IPS DF 19.7 (cell line): ENCODE measurements at regions not wholly inside any gene's neighbourhood (a gene's known extent, or its start where the extent isn't known, plus 50 kb on each side); places are given as distances from the start of the nearest gene placed in this dataset.

Experiments used
- DNase-seq: peaks from one replicate; pipeline ENCODE4 v3.0.0-alpha.2; 2013; ENCODE audit warnings: low read depth, low spot score

GRCh38 chr9:115169003-115169402 is 51.0 kb upstream of the TNC start:
- no peak for DNase-seq

DNA sequence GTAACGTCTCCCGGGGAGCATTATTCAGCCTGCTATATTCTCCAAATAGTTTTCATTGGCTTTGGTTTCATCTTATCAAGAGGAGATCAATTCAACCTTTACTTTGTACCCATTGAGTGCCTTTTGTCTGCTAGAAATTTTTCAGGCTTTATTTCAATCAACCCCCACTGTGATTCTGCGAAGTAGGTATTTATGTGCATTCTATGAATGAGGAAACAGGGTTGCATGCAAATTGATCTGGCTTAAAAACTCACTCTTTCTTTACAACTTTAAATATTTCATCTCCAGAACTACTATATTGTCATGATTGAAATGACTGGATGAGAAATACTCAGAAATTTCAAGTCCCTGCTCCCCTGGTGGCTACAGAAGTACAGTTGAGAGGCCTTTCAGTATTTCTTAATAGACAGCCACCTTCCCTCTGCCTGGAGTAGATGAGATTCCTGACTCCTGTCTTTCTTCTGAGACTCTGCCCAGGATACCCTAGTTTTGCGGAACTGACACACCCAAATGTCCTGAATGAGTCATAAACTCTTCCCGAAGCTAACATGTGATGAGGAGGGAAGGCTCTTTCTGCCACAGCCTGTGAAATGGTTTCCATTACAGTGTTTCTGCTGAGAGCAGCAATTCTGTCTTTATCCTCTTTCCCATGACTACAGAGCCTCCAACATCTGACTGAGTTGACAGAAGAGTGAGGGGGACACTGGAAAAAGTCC is 52.6 kb upstream of the TNC start:
- no peak for DNase-seq

DNA sequence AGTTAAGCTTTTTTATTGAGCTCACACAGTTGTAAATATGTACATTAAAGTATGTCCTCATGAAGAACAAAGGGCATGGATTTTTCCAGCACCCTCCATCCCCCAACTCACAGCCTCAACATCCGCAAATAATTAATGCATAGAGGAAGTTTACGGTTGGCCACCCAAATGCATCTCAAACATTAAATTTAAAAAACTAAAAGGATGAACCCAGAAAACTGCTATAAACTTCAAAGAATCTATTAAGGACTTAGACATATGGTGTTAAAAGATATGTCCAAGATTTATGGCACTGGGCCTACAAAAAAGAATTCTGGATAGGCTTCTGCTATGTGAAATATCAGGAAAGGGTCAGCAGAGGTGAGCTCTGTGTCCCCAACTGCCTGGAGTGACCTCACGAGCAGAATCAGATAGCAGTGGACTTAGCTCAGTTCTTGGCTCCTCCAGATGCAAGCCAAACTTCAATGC is 54.0 kb upstream of the TNC start:
- no peak for DNase-seq

- no peak for DNase-seq
Observed at GRCh38 chr9:115182264-115182663, 64.3 kb upstream of the TNC start.

GRCh38 chr9:115183436-115183835 is 65.5 kb upstream of the TNC start:
- no peak for DNase-seq

DNA sequence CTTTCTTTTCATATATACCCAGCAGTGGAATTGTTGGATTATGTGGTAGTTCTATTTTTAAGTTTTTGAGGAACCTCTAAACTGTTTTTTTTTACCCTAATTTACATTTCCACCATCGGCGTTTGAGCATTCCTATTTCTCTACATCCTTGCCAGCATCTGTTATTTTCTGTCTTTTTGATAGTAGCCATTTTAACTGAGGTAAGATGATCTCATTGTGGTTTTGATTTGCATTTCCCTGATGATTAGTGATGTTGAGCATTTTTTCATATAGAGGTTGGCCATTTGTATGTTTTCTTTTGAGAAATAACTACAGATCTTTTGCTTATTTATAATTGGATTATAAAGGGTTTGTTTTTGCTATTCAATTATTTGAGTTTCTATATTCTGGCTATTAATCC is 71.7 kb upstream of the TNC start:
- no peak for DNase-seq

GRCh38 chr9:115191667-115192066 is 73.7 kb upstream of the TNC start:
- DNase-seq = no peak

GRCh38 chr9:115192280-115192679 is 74.3 kb upstream of the TNC start:
- no peak for DNase-seq

GRCh38 chr9:115192835-115193525 is 75.0 kb upstream of the TNC start:
- DNase-seq = no peak

DNA sequence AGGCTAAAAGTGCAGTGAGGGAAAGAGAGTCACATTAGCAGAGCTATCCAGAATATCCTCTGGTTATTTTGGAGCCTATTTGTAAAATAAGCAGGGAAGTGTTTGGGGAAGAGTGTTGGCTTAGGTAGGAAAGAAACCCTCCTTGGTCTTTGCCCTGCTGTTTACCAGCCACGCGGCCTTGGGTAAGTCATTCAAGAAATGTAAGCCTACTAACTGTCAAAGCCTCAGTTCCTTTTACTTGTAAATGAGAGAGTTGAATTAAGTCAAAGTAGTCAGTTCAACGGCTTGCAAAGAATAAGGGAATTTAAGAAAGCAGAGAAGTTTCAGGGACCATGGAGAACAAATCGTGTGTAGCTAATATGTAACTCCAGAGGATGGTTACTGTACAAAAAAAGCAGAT is 75.8 kb upstream of the TNC start:
- no peak for DNase-seq

DNA sequence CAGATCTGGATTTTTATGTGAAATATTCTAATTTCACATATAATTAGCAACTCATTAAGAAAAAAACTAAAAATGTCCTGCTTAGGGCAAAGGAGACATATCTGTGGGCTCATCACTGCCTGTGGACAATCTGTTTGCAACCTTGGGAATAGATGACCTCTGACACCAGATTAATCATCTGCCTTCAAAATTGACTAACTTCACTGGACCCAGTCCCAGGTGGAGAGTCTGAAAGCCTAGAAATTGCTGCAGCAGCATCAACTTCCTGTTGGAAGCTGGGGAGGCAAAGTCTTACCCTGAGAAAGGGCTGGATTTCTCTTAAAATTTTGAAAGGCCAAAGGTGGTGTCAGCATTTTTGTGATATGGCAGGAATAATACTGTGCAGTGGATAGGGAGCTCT is 76.3 kb upstream of the TNC start:
- no peak for DNase-seq

- DNase-seq = no peak
Observed at GRCh38 chr9:115195912-115196311, 78.0 kb upstream of the TNC start.

DNA sequence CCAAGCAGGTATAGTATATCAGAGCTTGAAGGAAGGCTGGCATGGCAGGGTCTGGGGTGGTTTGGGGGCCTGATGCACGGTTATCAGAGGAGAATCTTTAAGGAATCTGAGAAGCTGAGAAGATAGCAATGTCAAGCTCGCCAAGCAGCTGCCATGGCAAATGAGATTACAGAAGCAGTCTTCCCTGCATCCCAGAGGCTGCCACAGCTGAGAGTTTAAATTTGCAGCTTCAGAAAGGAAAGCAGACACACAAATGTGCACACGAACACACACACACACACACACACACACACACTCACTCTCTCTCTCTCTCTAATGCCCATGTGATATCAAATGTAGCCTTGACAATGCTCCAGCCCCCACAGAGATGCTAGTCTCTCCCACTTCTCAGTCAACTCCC is 79.0 kb upstream of the TNC start:
- no peak for DNase-seq

- no peak for DNase-seq
Observed at GRCh38 chr9:115198001-115198400, 80.0 kb upstream of the TNC start.

DNA sequence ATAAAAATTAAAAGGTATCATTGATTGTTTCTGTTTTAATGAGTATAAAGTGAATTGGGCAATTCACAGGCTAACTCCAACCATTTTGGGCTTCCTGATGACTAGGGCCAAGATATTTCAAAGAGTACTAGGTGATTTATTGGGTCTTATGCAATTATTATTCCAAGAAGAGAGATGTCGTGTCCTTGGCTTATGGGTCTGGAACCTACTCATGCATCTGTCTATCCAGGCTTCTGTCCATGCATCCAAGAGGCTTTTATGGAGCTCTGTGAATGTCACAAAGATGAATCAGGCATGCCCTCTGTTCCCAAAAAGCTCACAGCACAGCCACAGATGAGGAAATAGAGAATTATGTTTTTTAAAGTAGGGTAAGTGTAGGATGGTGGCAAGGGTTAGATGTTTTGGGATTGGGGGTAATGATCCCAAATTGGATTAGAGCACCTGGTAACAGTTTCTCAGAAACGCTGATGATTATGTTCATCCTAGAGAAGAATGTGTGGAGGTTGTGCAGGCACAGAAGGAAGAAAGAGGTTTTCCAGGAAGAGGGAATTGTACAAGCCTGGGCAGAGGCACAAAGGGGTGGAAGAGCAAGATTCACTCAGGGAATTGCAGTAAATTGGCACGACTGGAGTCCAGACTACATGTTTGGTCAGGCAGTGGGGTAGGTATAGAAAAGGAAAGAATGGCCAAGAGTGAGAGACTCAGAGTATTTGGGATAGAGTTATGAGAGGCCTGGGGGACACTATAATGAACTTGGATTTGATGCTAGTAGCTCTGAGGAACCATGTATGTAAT is 83.0 kb upstream of the TNC start:
- no peak for DNase-seq

GRCh38 chr9:115202181-115202580 is 84.2 kb upstream of the TNC start:
- no peak for DNase-seq

DNA sequence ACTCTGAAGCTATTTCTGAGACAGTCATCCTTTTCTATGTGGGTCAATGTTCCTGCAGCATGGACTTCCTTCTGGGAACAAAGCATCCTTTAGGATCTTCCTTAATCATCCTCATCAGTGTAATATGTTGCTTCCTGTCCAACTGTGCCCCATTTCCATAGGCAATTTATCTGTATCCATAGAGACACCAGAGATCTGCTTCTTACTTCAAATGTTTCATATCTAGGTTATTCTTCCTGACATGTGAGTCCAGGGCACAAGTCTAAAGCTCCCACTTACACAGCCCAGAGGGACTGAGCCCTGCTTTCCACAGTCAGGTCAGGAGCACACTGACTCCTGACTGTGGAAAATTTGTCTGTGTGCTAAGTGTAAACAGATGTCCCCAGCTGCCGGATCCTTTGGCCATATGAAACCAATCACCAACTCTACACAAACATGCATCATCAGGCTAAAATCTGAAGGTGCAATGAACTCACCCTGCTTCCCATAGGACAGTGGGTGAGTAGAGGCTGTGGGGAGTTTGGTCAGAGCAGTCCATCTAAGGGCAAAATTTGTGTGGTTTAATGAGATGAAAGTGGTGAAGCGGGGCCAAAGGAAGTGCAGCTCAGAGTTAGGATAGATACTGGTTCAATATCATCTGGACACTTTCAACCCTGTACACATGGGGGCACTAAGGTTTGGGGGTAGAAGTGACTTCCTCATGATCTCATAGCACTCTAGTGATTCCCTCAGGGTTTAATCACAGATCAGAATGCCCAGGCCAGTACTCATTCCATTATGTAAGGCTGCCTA is 85.2 kb upstream of the TNC start:
- DNase-seq = no peak

DNA sequence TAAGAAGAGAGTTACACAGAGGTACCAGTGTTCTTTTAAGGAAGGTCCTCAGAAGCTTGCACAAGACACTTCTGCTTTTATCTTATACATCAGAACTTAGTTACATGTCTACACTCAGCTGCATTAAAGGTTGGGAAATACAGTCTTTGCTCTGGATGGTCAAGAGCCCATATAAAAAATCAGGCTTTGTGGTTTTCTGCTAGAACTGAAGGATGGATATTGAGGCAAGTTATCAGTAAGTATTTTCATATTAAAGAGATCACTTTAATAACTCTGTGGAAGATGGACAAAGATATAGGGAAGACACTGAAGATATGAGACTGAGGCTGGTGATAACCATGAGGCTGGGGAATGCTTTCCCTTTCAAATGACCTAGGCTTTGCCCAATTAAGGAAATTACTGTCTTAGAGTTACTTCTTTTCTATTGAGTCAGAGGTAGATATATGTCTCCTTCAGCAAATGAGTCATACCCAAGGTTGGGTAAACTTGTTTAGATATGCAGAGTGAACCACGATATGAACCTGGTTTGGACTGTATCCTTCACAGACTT is 87.0 kb upstream of the TNC start:
- DNase-seq = no peak

DNA sequence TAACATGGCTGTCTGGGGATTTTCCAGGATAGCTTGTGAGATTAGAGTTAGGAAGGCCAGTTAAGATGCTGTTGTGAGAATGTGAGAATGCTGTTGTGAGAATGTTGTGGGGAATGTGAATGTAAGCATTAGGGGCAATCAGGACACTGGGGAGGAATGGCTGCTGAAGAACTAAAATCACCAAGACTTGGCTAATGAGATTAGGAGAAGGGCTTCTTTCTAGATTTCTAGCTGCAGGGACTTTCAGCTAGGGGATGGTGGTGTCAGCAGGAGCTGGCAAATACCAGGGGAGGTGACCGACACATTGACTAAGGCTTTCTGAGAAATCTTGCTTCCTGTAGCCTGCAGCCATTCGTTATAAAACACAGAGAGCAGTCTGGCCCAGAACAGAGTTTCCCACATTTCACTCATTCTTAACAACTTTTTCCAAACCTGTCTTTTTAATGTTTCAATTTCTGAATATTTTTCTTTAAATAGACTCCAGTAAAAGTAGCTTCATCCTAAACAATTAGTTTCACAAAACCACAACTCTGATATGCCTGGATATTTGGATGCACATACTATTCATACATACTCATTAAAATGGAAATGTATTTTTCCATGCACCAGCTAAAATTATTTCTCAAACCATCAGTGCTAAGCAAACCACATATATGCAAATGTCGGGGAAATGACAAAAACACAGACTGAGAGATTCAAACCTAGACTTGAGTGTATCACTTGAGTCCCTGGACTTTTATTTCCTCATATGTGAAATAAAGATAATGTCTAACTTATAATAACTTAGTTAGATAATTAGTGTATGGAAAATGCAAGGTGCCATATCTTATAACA is 89.3 kb upstream of the TNC start:
- DNase-seq = no peak

DNA sequence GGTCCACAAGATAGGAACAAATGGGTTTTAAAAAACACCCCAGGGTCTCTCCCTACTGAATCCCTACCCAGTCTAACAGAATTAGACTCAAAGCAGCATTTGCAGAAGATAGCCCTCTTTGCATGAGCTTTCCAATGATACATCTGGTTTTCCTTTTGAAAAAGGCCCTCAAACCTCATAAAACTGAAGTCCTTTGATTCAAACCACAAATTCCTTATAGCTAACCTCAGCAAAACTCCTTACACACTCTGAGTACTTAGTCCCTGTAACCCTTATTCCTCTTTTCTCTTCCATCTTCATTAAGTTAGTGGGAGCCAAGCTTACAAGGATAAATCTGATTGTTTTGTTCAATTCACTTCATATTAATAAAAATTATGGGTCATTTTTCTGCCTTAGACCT is 90.5 kb upstream of the TNC start:
- DNase-seq = no peak
